GM19467 (cell line): ENCODE measurements at regions not wholly inside any gene's neighbourhood (a gene's known extent, or its start where the extent isn't known, plus 50 kb on each side); places are given as distances from the start of the nearest gene placed in this dataset.

Experiments
- ATAC-seq: cut with Tn5 transposase; IDR thresholded peaks from one replicate; pipeline ENCODE4 v1.9.1; 2021; ENCODE audit warnings: mild to moderate bottlenecking, moderate library complexity; ENCODE audit not compliant: unreplicated experiment

DNA sequence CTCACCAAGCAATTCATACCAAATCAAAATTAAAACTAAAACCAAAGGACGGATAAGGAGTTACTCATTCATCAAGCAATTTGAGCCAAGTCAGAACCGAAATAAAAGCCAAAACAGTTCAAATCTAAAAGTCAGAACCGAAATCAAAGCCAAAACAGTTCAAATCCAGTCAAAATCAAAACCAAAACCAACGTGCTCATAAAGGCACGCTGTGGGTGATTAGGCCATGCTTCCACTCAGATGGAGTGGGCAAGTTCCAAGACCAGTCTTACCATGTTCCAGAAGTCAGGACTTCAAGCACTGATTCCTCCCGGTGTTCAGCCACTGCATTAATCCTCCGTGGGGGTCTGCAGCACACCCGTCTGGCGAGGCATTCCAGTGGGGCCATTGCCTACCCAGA lies 409.3 kb downstream of the TGFB2 start:
- no peak for ATAC-seq

DNA sequence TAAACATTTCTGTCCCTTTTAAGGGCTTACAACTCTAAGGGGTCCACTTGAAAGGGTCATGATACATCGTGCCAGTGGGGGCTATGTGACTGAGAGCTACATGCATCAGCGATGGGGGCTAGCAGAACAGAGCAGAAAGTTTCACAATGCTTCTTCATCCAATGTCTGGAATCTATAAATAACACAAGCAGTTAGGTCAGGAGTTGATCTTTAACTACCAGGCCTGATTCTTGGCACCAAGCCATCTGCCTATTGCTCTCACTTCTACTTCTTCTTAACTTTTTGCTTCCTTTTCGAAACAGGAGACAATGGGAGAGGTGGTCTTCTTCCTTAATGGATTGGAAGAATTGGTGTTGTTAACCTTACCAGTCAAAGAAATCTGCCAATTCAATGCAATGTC lies 410.0 kb downstream of the TGFB2 start:
- ATAC-seq: no peak

DNA sequence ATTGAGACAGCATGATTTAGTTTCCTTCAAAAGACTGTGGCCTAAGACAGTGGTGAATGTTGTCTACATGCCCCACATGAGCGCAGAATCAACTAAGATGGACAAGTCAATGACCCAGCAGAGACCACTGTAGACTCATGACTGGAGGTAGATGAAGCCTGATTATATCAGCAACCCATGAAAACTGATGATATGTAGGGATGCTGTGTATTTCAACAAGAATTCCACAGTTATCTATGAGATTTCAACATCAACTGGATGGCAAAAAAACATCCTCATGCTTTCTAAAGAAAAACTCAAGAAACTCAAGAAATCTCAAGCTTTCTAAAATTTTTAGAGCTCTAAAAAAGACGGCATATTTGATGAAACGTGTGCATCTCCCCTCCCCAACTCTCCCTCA lies 413.9 kb upstream of the LYPLAL1 start:
- ATAC-seq: no peak

DNA sequence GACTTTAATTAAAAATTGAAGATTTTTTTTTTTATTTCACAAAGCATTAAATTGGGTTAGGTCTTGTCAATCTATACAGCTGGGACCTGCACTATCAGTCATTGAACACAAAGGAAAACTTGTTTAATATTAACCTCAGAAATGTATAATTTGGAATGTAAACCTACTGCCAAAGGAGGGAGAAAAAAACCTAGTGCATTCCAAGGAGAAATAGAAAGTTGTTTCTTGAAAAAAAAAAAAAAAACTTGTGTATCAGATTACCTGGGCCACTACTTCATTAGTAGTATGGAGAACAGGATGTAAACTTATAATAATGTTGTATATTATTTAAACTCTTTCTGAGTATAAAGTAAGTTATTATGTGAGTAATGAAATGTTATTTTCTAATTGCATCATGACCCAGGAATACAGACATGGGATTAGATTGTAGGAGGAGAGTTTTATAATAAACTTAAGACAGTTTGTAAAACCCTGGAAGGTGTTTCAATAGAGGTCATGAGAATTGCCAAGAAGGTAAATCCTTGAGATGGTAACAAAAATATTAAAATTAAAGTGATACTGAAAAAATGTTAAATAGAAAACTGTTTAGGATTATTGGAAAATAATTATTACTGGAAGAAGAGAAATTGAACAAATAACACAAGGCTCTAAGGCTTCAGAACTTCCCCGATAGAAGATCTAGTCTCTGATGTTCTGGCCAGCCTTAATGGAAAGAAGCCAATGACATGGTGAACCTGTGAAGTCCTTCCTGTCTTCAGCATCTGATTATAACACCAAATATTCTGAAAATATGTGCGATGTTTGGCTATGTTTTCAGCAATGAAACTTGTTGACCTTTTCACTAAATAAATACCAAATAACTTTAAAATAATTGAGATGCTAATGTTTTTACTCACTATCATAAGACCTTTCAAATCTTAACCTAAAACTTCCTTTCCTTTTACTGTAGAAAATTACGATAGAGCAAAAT lies 412.8 kb upstream of the LYPLAL1 start:
- ATAC-seq: no peak

DNA sequence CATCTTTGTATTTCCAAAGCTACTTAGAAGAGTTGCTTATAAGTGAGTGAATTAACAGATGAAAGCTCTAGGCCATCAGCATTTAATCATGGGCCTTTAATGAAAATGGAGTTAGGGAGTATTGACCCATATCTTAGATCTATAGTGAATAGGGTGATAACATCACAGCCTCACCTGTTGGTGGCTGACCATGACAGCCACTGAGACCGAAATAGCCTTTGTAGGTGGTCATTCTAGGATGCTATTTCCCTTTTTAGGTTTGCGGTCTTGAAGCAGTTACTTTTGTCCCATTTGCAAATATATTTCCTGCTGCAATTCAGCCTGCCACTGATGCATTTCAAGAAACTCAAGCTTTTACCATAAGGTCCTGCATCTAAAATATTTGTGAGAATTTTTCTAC lies 410.1 kb upstream of the LYPLAL1 start:
- ATAC-seq: no peak

DNA sequence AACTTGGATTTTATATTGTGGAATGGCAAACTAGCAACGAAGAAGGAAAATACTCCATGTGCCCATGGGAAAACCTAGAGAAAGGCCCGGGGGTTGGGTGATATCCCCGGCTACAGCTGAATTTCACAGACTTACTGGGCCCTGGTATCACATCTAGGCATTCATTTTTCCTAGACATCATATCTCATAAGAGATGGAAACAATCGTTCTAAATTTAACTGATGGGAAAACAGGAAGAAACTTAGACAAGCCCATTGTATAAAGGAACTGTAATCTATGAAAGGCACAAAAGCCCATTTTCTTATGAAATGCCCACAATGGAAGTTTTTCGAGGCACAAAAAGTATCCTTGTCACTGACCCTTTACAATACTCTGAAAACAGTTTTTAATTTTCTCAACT lies 407.9 kb upstream of the LYPLAL1 start:
- ATAC-seq: no peak

DNA sequence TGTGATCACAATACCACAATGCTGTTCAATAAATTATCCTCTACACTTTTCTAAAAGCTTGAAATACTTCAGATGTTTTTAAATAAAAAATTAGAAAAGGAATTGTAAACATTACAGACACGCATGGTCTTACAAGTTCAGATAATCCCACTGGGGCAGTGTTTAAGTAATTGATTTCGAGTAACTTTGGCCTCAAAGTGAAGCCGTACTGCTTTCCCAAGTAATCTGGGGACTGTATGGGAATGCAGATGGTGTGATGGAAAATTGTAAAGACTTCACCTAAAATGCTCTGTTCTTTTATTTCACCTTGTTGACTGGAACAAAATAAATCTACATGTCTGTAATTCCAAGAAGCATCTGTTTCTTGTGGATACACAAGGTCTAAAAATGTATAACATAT lies 401.7 kb upstream of the LYPLAL1 start:
- no peak for ATAC-seq

DNA sequence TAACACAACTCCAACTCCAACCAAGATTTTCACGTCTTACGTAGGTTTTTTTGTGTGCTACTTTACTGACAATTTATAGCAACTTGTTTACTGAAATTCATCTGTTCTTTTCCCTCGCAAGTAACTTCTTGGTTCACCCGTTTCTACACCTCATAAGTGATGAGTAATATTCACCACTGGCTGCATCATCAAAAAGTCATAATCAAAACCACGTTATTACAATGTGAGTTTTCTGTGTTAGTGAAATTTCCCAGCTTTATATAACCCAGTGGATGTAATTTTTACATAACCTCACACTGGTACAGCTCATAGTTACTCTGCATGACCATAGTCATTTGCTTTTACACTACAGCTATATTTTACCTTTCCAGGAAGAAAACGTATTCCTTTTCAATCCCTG lies 401.1 kb upstream of the LYPLAL1 start:
- no peak for ATAC-seq

DNA sequence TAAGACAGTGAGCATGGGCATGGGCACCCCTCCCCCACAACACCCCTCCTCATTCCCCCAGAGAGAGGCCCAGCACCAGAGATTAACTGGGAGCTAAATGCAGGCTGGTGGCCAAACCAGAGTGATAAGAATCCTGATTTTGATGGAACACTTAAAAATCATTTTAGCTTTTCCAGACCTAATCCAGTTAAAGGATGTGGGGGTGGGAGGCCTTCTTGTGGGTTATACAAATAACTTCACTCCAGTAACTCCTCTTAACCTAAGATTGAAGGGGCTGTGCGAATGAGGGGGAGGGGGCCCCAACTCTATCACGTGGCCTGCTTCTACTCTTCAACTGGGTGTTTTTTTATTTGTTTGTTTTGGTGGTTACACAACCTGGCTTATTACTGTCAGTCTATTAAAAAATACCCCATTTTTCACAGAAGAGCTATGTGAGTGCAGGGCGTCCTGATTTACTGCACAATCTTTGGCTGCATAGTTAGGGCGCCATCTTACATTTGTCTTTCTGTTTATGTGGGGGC lies 398.1 kb upstream of the LYPLAL1 start:
- no peak for ATAC-seq

DNA sequence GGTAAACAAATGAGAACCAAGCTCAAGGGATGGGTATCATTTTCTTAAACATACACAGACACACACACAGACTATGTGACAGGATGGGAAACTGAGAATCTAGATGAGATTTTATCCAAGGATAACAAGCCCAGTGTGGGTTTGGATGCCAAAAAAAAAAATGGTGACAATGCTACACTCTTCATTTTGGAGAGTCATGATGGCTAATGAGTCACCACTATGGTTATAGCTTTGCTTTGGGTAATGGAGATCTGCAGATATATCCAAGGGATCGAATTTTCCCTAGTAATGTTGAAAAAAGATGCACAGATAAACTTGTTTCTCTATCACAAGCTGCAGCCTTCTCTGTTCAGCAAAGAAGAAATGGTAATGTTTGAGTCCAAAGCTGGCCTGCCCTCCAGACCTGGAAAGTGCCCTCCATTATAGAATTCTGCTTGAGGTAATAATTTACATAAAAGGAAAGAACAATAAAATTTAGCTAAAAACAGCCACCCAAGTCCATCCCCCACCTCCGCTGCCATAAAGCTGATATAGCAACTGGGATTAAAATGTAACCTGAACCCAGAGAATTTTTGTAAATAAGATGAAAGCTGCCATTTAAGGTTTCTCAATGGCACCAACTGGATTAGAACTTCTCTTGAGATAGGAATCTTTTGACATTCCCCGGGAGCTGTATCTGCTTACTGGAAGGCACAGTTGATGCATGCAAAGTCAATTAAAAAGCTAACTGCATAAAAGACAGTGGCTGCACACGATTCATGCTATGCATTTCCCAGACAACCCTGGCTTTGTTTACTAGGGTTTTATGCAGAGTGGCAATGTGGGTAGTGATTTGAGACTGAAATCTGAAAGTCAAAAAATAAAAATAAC lies 395.2 kb upstream of the LYPLAL1 start:
- ATAC-seq: no peak

DNA sequence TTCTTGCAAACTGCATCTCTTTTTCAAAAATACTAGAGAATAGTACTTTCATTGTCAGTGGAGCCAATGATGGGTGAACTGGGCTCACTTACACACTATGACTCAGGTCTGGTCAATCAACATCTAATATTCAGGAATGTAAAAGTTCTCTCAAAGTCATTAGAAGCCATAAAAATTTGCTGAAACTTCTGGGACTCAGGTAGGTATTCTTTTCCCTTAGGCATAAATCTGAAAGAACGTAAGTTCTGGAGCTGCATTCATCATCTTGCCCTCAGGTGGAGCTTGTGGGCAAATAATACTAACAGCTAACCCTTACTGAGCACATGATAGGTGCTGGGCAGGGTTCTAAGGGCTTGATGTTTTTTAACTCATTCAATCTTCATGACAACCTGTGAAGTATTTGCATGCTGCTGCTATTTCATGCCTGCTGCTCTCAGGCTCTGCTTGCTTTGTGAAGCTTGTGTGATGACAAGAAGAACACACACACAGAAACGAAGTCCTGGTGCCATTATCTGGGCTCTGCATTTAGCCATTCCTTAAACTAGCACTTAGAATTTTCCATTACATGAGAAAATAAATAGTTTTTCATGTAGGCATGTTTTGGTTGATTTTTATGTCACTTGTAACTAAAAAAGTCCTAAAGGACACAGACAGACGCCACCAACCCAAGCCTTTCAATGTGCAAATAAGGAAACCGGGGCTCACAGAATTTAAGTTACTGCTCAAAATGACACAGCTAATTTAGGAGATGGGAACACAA lies 394.2 kb upstream of the LYPLAL1 start:
- no peak for ATAC-seq

DNA sequence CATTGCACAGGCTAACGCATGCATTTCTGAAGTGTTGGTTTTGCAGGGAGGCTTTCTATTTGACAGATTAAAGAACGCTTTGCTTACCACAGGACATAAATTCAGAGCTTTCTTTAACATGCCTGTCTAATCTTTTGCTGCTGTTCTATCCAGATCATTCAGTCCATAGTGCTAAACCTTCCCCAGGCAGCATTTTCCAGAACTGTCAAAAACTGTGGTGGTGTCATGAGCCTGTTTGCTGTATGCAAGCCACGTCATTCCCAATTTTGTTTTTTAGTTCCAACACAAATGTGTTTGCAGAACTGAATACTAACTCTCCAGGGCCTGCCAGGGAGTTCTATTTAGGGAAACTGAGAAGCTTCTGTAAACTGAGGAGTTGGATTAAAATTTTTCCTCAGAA lies 390.5 kb upstream of the LYPLAL1 start:
- no peak for ATAC-seq

DNA sequence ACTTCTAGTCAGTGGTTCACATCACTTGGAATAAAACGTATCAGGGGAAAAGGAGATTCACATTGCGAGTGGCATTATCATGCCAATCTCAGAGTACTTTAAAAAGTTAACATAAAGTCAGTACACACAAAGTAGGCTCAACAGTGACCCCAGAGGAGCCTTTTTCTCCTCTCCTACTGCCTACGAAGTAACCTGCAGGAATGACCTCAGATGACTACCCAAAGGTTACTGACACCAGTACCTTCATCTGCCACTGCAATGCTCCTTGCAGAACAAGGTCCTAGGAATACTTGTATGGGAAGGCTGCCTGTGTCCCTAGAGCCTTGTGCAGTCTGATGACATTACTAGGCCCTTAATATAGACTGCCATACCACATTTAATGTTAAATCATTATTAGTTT lies 389.8 kb upstream of the LYPLAL1 start:
- ATAC-seq: no peak

DNA sequence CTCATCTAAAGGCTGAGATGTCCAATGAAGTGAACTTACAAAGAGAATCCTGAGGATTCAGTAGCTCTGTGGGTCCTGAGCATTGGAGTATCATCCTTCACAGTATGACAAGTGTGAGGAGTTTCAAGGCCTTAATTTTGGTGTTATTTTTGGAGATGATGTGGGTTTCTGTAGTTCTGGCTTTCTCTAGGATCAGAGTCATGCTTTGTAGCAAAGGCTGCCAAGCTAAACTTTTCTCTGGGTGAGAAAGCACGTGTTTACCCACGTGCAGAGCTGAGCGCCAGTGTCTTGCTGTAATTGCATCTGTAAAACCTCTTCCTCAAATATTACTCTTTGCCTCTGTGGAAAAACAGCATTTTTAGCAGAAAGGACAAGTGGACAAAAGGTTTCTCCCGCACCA lies 387.8 kb upstream of the LYPLAL1 start:
- no peak for ATAC-seq

DNA sequence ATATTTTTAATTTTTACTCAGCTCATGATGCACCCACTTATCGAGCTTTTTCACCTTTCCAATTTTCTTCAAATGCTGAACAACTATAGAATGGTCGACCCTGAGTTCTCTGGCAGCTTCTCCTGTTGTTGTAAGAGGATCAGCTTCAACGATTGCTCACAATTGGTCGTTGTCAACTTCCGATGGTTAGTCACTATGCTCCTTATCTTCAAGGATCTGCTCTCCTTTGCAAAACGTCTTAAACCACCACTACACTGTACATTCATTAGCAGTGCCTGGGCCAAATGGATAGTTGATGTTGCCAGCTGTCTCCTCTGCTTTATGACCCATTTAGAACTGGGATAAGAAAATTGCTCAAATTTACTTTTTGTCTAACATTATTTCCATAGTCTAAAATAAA lies 385.9 kb upstream of the LYPLAL1 start:
- ATAC-seq: no peak

DNA sequence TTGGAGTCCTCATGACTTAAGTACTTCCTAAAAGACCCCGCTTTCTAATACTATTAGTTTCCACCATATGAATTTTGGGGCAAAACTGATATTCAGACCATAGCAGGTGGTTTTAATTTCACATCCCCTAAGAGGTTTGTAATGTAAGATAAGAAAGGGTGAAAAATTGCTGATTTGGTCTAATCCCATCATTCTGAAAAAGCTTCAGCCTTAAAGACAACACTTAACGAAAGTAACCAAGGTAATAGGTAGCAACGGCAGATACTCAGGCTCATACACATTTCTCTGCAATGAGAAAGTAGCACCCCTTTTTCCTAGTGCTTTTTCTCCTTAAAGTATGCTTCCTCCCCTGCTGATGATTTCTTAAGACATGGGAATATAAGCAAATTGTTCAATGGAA lies 376.9 kb upstream of the LYPLAL1 start:
- no peak for ATAC-seq

DNA sequence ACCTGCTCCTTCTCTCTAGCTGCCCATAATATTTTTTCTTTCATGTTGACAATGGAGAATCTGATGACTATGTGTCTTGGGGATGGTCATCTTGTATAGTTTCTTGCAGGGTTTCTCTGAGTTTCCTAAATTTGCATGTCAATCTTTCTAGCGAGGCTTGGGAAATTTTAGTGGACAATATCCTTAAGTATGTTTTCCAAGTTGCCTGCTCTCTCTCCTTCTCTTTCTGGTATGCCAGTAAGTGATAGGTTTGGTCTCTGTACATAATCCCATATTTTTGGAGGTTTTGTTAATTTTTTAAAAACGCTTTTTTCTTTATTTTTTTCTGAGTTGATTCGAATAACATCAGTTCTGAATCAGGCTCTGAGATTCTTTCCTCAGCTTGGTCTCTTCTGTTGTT lies 370.9 kb upstream of the LYPLAL1 start:
- no peak for ATAC-seq

DNA sequence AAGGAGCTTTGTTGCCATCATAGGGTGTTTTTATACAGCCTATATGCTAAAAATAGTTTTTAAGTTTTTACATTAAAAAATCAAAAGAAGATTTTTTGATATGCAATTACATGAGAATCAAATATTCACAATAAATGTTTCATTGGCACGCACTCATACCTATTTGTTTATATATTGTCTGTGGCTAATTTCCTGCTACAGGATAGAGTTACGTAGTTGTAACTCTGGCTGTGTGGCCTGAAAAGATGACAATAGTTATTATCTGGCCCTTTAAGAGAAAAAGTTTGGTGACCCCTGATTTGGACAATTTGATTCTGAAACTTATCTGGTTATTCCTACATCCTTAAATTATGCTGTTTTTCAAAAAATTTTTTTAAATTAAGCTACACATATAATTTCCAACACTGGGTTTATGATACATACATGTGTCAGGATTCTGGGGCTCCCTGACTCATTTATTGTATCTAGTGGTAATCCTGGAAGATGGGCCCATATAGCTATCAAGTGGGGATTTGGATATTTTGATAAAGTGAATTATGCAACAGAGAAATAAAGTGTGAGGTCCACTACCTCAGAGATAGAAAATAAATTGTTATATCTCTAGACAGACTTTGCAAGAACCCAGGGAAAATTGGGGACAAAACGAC lies 370.2 kb upstream of the LYPLAL1 start:
- no peak for ATAC-seq

DNA sequence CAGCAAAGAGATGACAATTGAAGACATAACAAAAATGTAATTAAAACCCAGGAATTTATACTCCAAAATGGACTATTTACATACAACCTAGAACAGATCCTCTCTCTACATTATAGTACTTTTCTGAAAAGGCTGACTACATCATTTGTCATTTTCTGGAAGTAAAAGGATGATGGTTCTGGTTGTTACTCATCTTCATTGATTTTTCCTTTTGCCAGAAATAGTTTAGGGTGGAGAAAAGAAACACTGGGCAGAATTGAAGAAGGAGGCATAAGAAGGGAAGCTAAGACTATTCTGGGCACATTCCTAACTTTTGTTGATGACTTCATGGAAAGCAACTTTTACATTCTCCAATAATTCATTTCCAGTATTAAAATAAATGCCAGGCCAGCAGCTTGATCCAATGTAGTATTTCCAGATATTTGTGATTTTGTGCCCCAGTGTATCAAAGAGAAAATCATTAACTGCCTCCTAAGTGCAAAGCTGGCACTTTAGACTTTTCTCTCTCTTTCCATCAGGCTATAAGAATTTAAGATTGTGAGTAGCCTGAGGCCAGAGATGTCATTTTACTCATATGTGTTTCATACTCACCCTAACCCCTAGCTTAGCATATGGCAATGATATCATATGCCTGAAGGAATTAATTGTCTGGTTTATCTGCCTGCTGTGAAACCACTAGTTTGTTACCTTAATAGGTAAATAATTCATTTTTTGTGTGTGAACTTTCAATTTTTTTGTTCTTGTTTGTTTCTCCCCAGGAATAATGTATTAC lies 369.5 kb upstream of the LYPLAL1 start:
- ATAC-seq: no peak

DNA sequence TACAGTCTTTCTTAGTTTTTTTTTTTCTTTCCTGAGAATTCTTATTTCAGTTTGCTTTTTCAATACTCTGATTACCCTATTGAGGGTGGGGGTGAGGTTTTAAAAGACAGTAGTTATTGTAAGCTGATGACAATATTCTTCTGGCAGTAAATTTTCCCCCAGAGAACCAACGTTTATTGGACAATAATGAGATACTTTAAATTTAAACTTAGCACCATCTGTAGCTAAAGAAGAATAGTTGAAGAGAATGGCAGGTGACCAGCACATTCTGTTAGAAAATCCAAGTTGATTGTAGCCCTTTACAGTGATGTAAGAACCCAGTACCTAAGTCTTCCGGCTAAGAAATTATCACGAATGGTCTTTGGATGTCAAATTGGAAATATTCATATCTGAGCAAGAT lies 364.6 kb upstream of the LYPLAL1 start:
- no peak for ATAC-seq
